BJ (cell line): ENCODE measurements at regions not wholly inside any gene's neighbourhood (a gene's known extent, or its start where the extent isn't known, plus 50 kb on each side); places are given as distances from the start of the nearest gene placed in this dataset.

ENCODE experiments used
- CTCF ChIA-PET: fragments of 350-600 bp; formaldehyde crosslinking; extraction: SDS; loops from one replicate; lab custom pipeline; 2021; ENCODE audit warnings: antibody characterized with exemption, inconsistent platforms; lab: Yijun Ruan, JAX
- POLR2A ChIA-PET: fragments of 300-600 bp; sonication (Branson Sonifier 250); formaldehyde crosslinking; extraction: SDS; loops from one replicate; lab custom pipeline; 2021; ENCODE audit warnings: antibody characterized with exemption; lab: Charles Lee
- DNase-seq: peaks from one replicate; pipeline ENCODE4 v3.0.0-alpha.2; 2011; ENCODE audit warnings: low read depth
- H3K27me3 ChIP-seq: 2 replicates; pipeline ENCODE4 v1.6.0; 2011; ENCODE audit warnings: low read length; ENCODE audit not compliant: control insufficient read depth, insufficient read depth
- H3K36me3 ChIP-seq: 2 replicates; pipeline ENCODE4 v1.5.1; 2011; ENCODE audit warnings: low read length; ENCODE audit not compliant: control insufficient read depth, insufficient read depth
- H3K4me3 ChIP-seq: 2 replicates; pipeline ENCODE4 v1.5.1; 2011; ENCODE audit warnings: low read depth, mild to moderate bottlenecking, control low read depth, low read length
- TF ChIP-seq, protein P1 (sequence below): IDR thresholded peaks from 2 replicates; pipeline ENCODE4 v1.5.1; 2011; ENCODE audit warnings: low read depth, mild to moderate bottlenecking, control low read depth, inconsistent platforms, low read length, moderate library complexity; ENCODE audit not compliant: insufficient read depth

DNA sequence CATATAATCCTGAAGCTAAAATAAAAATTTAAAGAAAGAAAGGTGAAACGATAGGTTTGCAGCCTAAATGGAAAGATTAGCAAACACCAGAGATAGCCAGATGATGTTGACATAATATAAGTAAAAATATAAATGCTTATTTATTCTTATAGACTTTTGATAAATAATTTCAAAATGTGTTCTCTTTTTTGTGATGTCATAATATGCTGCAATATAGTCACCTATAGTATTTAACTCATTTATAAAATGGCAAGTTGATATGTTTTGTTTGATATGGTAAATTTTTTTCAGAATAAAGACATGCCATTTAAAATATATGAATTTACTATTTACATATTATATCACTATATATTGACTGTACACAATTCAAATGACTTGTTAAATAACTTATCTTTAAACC, 813.4 kb downstream of the LRFN5 start:
- ChIA-PET POLR2A (no interaction called here), CTCF (no interaction called here)
- no peak for DNase-seq
- no peaks in the 10 kb centered on the region for H3K36me3 ChIP-seq
- no peak overlapping the region for H3K4me3 ChIP-seq
- TF ChIP-seq, protein P1, sequence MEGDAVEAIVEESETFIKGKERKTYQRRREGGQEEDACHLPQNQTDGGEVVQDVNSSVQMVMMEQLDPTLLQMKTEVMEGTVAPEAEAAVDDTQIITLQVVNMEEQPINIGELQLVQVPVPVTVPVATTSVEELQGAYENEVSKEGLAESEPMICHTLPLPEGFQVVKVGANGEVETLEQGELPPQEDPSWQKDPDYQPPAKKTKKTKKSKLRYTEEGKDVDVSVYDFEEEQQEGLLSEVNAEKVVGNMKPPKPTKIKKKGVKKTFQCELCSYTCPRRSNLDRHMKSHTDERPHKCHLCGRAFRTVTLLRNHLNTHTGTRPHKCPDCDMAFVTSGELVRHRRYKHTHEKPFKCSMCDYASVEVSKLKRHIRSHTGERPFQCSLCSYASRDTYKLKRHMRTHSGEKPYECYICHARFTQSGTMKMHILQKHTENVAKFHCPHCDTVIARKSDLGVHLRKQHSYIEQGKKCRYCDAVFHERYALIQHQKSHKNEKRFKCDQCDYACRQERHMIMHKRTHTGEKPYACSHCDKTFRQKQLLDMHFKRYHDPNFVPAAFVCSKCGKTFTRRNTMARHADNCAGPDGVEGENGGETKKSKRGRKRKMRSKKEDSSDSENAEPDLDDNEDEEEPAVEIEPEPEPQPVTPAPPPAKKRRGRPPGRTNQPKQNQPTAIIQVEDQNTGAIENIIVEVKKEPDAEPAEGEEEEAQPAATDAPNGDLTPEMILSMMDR = no peak
- H3K27me3 ChIP-seq = no peaks in the 10 kb centered on the region

- ChIA-PET CTCF (no interaction called here), POLR2A (no interaction called here)
- Histone ChIP-seq H3K27me3 (no peaks in the 10 kb centered on the region), H3K36me3 (no peaks in the 10 kb centered on the region), H3K4me3 (no peak overlapping the region)
- TF ChIP-seq, protein P1 = no peak
- no peak for DNase-seq
Measured at GRCh38 chr14:42407153-42407552, 800.5 kb downstream of the LRFN5 start.

GRCh38 chr14:42391146-42391834, 784.6 kb downstream of the LRFN5 start:
- POLR2A ChIA-PET = no interaction called here
- no peak for DNase-seq
- Histone ChIP-seq H3K4me3 (no peak overlapping the region), H3K27me3 (no peaks in the 10 kb centered on the region), H3K36me3 (no peaks in the 10 kb centered on the region)
- CTCF ChIA-PET = interaction anchor here (1.1 kb wide), 1 partner anchor 11 kb away, joined by 3 read pairs; no protein-coding TSS in a partner anchor
- TF ChIP-seq, protein P1 = no peak

GRCh38 chr14:42378880-42379279, 772.2 kb downstream of the LRFN5 start:
- no peaks in the 10 kb centered on the region for H3K27me3 ChIP-seq
- ChIA-PET CTCF (no interaction called here), POLR2A (no interaction called here)
- TF ChIP-seq, protein P1 = no peak
- no peaks in the 10 kb centered on the region for H3K36me3 ChIP-seq
- no peak for DNase-seq
- no peak overlapping the region for H3K4me3 ChIP-seq

- Histone ChIP-seq H3K27me3 (no peaks in the 10 kb centered on the region), H3K4me3 (no peak overlapping the region), H3K36me3 (no peaks in the 10 kb centered on the region)
- ChIA-PET POLR2A (no interaction called here), CTCF (no interaction called here)
- TF ChIP-seq, protein P1 = no peak
- DNase-seq = no peak
Measured at GRCh38 chr14:42378274-42378673, 771.6 kb downstream of the LRFN5 start.
